GM23338 (cell line): ENCODE measurements at regions not wholly inside any gene's neighbourhood (a gene's known extent, or its start where the extent isn't known, plus 50 kb on each side); places are given as distances from the start of the nearest gene placed in this dataset.

Source experiments
- ATAC-seq: fragments of 200-7000 bp; cut with Tn5 transposase; 3 replicates; pipeline ENCODE4 v1.9.1; 2020
- DNase-seq: peaks from one replicate; pipeline ENCODE4 v3.0.0-alpha.2; 2015; ENCODE audit warnings: low spot score
- H2AFZ ChIP-seq: fragments of 200-600 bp; sonication (generic); 2 replicates; pipeline ENCODE4 v1.8.0; 2016; ENCODE audit warnings: antibody characterized with exemption, mild to moderate bottlenecking, moderate library complexity
- H3F3A ChIP-seq: fragments of 200-600 bp; sonication (generic); replicated peaks from 2 replicates; pipeline ENCODE4 v1.8.0; 2017; ENCODE audit warnings: antibody characterized with exemption, mixed run types, low read depth
- H3K27ac ChIP-seq: fragments of 200-600 bp; sonication (generic); 2 replicates; pipeline ENCODE4 v1.6.1; 2016; ENCODE audit warnings: low read depth
- H3K27me3 ChIP-seq: fragments of 200-600 bp; sonication (generic); 2 replicates; pipeline ENCODE4 v1.8.0; 2016; ENCODE audit warnings: mild to moderate bottlenecking, mixed run types, moderate library complexity; ENCODE audit not compliant: insufficient read depth
- H3K36me3 ChIP-seq: fragments of 200-600 bp; sonication (generic); 2 replicates; pipeline ENCODE4 v1.8.0; 2016; ENCODE audit warnings: mild to moderate bottlenecking; ENCODE audit not compliant: insufficient read depth
- H3K4me1 ChIP-seq: fragments of 200-600 bp; sonication (generic); 2 replicates; pipeline ENCODE4 v1.8.0; 2016; ENCODE audit warnings: mild to moderate bottlenecking, moderate library complexity; ENCODE audit not compliant: insufficient read depth
- H3K4me2 ChIP-seq: fragments of 200-600 bp; sonication (generic); 2 replicates; pipeline ENCODE4 v1.7.1; 2017; ENCODE audit warnings: mixed run types
- H3K4me3 ChIP-seq: fragments of 200-600 bp; sonication (generic); 2 replicates; pipeline ENCODE4 v1.6.1; 2016; ENCODE audit warnings: mixed run types
- H3K79me2 ChIP-seq: fragments of 200-600 bp; sonication (generic); replicated peaks from 2 replicates; pipeline ENCODE4 v1.8.0; 2017; ENCODE audit warnings: mild to moderate bottlenecking; ENCODE audit not compliant: insufficient read depth
- H3K9me2 ChIP-seq: fragments of 200-600 bp; sonication (generic); 2 replicates; pipeline ENCODE4 v1.8.0; 2017; ENCODE audit not compliant: insufficient read depth
- H4K20me1 ChIP-seq: fragments of 200-600 bp; sonication (generic); replicated peaks from 2 replicates; pipeline ENCODE4 v1.8.0; 2017; ENCODE audit warnings: mild to moderate bottlenecking; ENCODE audit not compliant: insufficient read depth
- H3K27ac Mint-ChIP-seq: 2 replicates; pipeline ENCODE4 v1.8.0; 2020; ENCODE audit warnings: inconsistent platforms, mild to moderate bottlenecking, moderate library complexity, mixed read lengths
- H3K27me3 Mint-ChIP-seq: 3 replicates; pipeline ENCODE4 v1.8.0; 2022; ENCODE audit warnings: low read depth, mild to moderate bottlenecking, moderate library complexity, mixed read lengths, inconsistent platforms; ENCODE audit not compliant: insufficient read depth, poor library complexity
- H3K36me3 Mint-ChIP-seq: 3 replicates; pipeline ENCODE4 v1.8.0; 2021; ENCODE audit warnings: low read depth, mild to moderate bottlenecking, inconsistent platforms, moderate library complexity, mixed read lengths
- H3K4me1 Mint-ChIP-seq: 3 replicates; pipeline ENCODE4 v1.8.0; 2020; ENCODE audit warnings: mild to moderate bottlenecking, inconsistent platforms, mixed read lengths
- H3K4me3 Mint-ChIP-seq: 3 replicates; pipeline ENCODE4 v1.8.0; 2021; ENCODE audit warnings: moderate library complexity, mild to moderate bottlenecking, inconsistent platforms, mixed read lengths
- H3K9me3 Mint-ChIP-seq: 3 replicates; pipeline ENCODE4 v1.8.0; 2020; ENCODE audit warnings: moderate library complexity, mild to moderate bottlenecking, inconsistent platforms, mixed read lengths
- CTCF ChIP-seq, 2 experiments: fragments of 200-600 bp in 1 of 2; sonication (generic) in 1 of 2; conservative IDR thresholded peaks; 2 replicates each; pipeline versions ENCODE4 v1.5.1 to v1.6.1; 2016 to 2017; ENCODE audit warnings: antibody characterized with exemption in 2 of 2, low read depth in 2 of 2, mild to moderate bottlenecking in 2 of 2, moderate library complexity in 1 of 2
- EZH2 ChIP-seq: fragments of 200-600 bp; sonication (generic); IDR thresholded peaks from one replicate; pipeline ENCODE4 v1.8.0; 2017; ENCODE audit warnings: antibody characterized with exemption, mild to moderate bottlenecking, low read depth; ENCODE audit not compliant: unreplicated experiment
- JUNB ChIP-seq: IDR thresholded peaks from one replicate; pipeline ENCODE4 v1.6.1; 2016; ENCODE audit warnings: antibody characterized with exemption; ENCODE audit not compliant: unreplicated experiment
- NANOG ChIP-seq: IDR thresholded peaks from 2 replicates; pipeline ENCODE4 v1.6.1; 2016; ENCODE audit warnings: antibody characterized with exemption, borderline replicate concordance
- POLR2AphosphoS5 ChIP-seq: IDR thresholded peaks from 2 replicates; pipeline ENCODE4 v1.6.1; 2016; ENCODE audit warnings: antibody characterized with exemption, low read depth
- REST ChIP-seq: IDR thresholded peaks from one replicate; pipeline ENCODE4 v1.6.1; 2018; ENCODE audit warnings: antibody characterized with exemption; ENCODE audit not compliant: unreplicated experiment
- ZNF114 ChIP-seq: fragments of 250-450 bp; sonication (Bioruptor Pico); IDR thresholded peaks from 2 replicates; pipeline ENCODE4 v1.5.0; 2020; ENCODE audit warnings: mild to moderate bottlenecking, moderate library complexity
- ZNF331 ChIP-seq: fragments of 250-450 bp; sonication (Bioruptor Pico); IDR thresholded peaks from 2 replicates; pipeline ENCODE4 v1.5.0; 2020; ENCODE audit warnings: low read depth, mild to moderate bottlenecking, moderate library complexity
- ZNF462 ChIP-seq: fragments of 250-450 bp; sonication (Bioruptor Pico); IDR thresholded peaks from 2 replicates; pipeline ENCODE4 v1.5.0; 2020; ENCODE audit warnings: mild to moderate bottlenecking, moderate library complexity

- H3K27ac Mint-ChIP-seq, result no peak overlapping the region
- no peaks in the 10 kb centered on the region for H3K36me3 Mint-ChIP-seq
- H3K9me3 Mint-ChIP-seq, result 0 out of 3 replicates have a peak, but pooled peaks cover 3% of the 10 kb centered on the region
- Histone ChIP-seq H3K27ac (no peak overlapping the region), H2AFZ (no peak overlapping the region), H4K20me1 (no peaks in the 10 kb centered on the region), H3K4me3 (no peak overlapping the region), H3K27me3 (no peaks in the 10 kb centered on the region), H3K4me2 (no peak overlapping the region), H3F3A (no peaks in the 10 kb centered on the region), H3K79me2 (no peaks in the 10 kb centered on the region), H3K36me3 (no peaks in the 10 kb centered on the region), H3K4me1 (peaks cover 5% of the 10 kb centered on the region), H3K9me2 (no peaks in the 10 kb centered on the region)
- H3K27me3 Mint-ChIP-seq, result peaks cover 5% of the 10 kb centered on the region
- TF ChIP-seq ZNF331 (CRISPR knock-in tag) (no peak), NANOG (no peak), ZNF114 (CRISPR knock-in tag) (no peak), ZNF462 (CRISPR knock-in tag) (no peak), POLR2AphosphoS5 (no peak), REST (no peak), EZH2 (no peak), JUNB (no peak), CTCF (conservative IDR thresholded peaks at IDR 0.05; ENCODE audit: low read depth in 2 of 2) (no peak)
- H3K4me3 Mint-ChIP-seq, result no peak overlapping the region
- no peak for DNase-seq
- H3K4me1 Mint-ChIP-seq, result peaks cover 9% of the 10 kb centered on the region
- no peak for ATAC-seq
These were observed 56.7 kb upstream of the IRF2 start for GRCh38 chr4:184531008-184531407.
